ENCODE measurements at regions not wholly inside any gene's neighbourhood (a gene's known extent, or its start where the extent isn't known, plus 50 kb on each side); places are given as distances from the start of the nearest gene placed in this dataset.

- TF ChIP-seq CTCF (IDR thresholded peaks at IDR 0.05) (no peak), POLR2A (IDR thresholded peaks at IDR 0.05) (no peak)
These were observed 565.0 kb downstream of the XPNPEP1 start for GRCh38 chr10:109358325-109358724.

Measured in heart left ventricle (tissue), 13 donors.